BLaER1 (cell line): ENCODE measurements at regions not wholly inside any gene's neighbourhood (a gene's known extent, or its start where the extent isn't known, plus 50 kb on each side); places are given as distances from the start of the nearest gene placed in this dataset.

Source experiments
- H3K27ac ChIP-seq: shearing (Covaris generic); formaldehyde crosslinking; 2 replicates; pipeline ENCODE4 v1.8.1; 2022
- H3K27me3 ChIP-seq: shearing (Covaris generic); formaldehyde crosslinking; 2 replicates; pipeline ENCODE4 v1.8.1; 2022
- H3K36me3 ChIP-seq: shearing (Covaris generic); formaldehyde crosslinking; 2 replicates; pipeline ENCODE4 v1.8.1; 2022
- H3K4me1 ChIP-seq: shearing (Covaris generic); formaldehyde crosslinking; 2 replicates; pipeline ENCODE4 v1.8.1; 2022
- H3K4me2 ChIP-seq: shearing (Covaris generic); formaldehyde crosslinking; 2 replicates; pipeline ENCODE4 v1.8.1; 2022
- H3K4me3 ChIP-seq: shearing (Covaris generic); formaldehyde crosslinking; 2 replicates; pipeline ENCODE4 v1.8.1; 2022
- H3K9ac ChIP-seq: shearing (Covaris generic); formaldehyde crosslinking; 2 replicates; pipeline ENCODE4 v1.8.1; 2022
- H3K9me3 ChIP-seq: shearing (Covaris generic); formaldehyde crosslinking; 2 replicates; pipeline ENCODE4 v1.8.1; 2022
- H4K20me1 ChIP-seq: shearing (Covaris generic); formaldehyde crosslinking; 2 replicates; pipeline ENCODE4 v1.8.1; 2022
- Cebpa-rat ChIP-seq: shearing (Covaris generic); IDR thresholded peaks from 2 replicates; pipeline ENCODE4 v1.8.1; 2022

DNA sequence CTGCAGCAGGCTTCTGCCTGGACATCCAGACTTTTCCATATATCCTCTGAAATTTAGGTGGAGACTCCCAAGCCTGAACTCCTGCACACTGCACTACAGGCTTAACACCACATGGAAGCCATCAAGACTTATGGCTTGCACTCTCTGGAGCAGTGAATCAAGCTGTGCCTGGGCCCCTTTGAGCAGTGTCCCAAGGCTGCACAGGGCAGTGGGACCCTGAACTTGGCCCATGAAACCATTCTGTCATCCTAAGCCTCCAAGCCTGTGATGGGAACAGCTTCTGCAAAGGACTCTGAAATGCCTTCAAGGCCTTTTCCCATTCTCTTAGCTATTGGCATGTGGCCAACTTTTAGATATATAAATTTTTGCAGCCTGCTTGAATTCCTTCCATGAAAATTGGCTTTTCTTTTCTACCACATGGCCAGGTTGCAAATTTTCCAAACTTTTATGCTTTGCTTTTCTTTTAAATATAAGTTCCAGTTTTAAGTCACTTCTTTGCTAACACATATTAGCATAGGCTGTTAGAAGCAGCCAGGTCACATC, 257.8 kb upstream of the DCBLD2 start:
- Histone ChIP-seq H3K36me3 (no peaks in the 10 kb centered on the region), H3K9me3 (peaks cover 31% of the 10 kb centered on the region), H3K27ac (no peak overlapping the region), H3K4me1 (no peaks in the 10 kb centered on the region), H4K20me1 (no peaks in the 10 kb centered on the region), H3K4me3 (no peak overlapping the region), H3K9ac (no peak overlapping the region), H3K27me3 (no peaks in the 10 kb centered on the region), H3K4me2 (no peak overlapping the region)
- no peak for TF ChIP-seq Cebpa-rat

DNA sequence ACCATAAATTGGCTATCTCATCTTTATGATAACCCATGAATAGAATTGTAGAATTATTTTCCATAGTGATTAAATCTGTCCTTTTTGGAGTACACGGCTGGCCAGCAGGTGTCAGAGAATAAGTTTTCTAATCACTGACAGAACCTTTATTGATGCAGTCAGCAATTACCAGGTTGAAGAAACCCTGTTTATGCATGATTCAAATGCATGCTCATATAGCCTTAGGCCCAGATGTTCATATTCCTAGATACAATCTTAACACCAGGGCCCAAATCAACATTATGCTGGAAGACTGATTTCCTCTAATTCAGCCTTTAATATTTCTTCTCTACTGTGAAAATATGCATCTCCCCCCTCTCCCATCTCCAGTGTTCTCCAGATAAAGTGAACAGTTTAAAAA, 243.5 kb upstream of the DCBLD2 start:
- Histone ChIP-seq H3K27me3 (no peaks in the 10 kb centered on the region), H3K9me3 (no peaks in the 10 kb centered on the region), H3K36me3 (no peaks in the 10 kb centered on the region), H3K4me2 (no peak overlapping the region), H4K20me1 (no peaks in the 10 kb centered on the region), H3K9ac (no peak overlapping the region), H3K27ac (no peak overlapping the region), H3K4me1 (no peaks in the 10 kb centered on the region), H3K4me3 (no peak overlapping the region)
- TF ChIP-seq Cebpa-rat, result no peak

- no peak overlapping the region for H3K4me3 ChIP-seq
These were observed 242.0 kb upstream of the DCBLD2 start for GRCh38 chr3:99143493-99143892.

GRCh38 chr3:99134986-99135385, 233.5 kb upstream of the DCBLD2 start:
- no peak overlapping the region for H3K27ac ChIP-seq
- H3K36me3 ChIP-seq, result no peaks in the 10 kb centered on the region
- TF ChIP-seq Cebpa-rat, result no peak

More at GRCh38 chr3:99143493-99143892, 242.0 kb upstream of the DCBLD2 start:
- Histone ChIP-seq H3K9ac (no peak overlapping the region), H3K4me1 (no peaks in the 10 kb centered on the region), H3K4me2 (no peak overlapping the region), H3K36me3 (no peaks in the 10 kb centered on the region), H4K20me1 (no peaks in the 10 kb centered on the region), H3K27ac (no peak overlapping the region), H3K9me3 (no peaks in the 10 kb centered on the region), H3K27me3 (no peaks in the 10 kb centered on the region)
- TF ChIP-seq Cebpa-rat, result no peak

DNA sequence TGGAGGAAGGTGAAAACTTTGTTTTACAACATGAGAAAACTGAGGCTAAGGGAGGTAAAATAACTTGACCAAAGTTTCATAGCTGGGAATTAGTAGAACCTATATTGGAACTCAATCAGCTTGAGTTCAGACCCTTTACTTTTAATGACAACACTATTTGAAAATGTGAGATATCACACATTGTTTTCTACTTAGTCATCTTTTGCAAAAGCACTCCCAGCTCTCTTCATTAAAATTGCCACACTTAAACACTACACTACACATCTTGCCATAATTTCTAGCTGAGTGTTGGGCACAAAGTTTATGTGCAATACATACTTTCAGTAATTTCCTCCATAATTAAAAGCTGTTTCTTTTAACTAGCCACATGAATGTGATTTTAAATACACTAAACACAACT, 230.4 kb upstream of the DCBLD2 start:
- H3K4me2 ChIP-seq, result no peak overlapping the region
- no peaks in the 10 kb centered on the region for H3K4me1 ChIP-seq
- no peaks in the 10 kb centered on the region for H3K27me3 ChIP-seq
- H3K9me3 ChIP-seq, result no peaks in the 10 kb centered on the region
- H3K9ac ChIP-seq, result no peak overlapping the region
- H3K27ac ChIP-seq, result no peak overlapping the region
- TF ChIP-seq Cebpa-rat, result no peak
- H3K36me3 ChIP-seq, result no peaks in the 10 kb centered on the region
- no peaks in the 10 kb centered on the region for H4K20me1 ChIP-seq
- H3K4me3 ChIP-seq, result no peak overlapping the region

More at GRCh38 chr3:99134986-99135385, 233.5 kb upstream of the DCBLD2 start:
- no peak overlapping the region for H3K4me3 ChIP-seq
- H3K9ac ChIP-seq, result no peak overlapping the region
- no peaks in the 10 kb centered on the region for H3K9me3 ChIP-seq
- H3K4me1 ChIP-seq, result no peaks in the 10 kb centered on the region
- no peaks in the 10 kb centered on the region for H3K27me3 ChIP-seq
- no peak overlapping the region for H3K4me2 ChIP-seq
- no peaks in the 10 kb centered on the region for H4K20me1 ChIP-seq

DNA sequence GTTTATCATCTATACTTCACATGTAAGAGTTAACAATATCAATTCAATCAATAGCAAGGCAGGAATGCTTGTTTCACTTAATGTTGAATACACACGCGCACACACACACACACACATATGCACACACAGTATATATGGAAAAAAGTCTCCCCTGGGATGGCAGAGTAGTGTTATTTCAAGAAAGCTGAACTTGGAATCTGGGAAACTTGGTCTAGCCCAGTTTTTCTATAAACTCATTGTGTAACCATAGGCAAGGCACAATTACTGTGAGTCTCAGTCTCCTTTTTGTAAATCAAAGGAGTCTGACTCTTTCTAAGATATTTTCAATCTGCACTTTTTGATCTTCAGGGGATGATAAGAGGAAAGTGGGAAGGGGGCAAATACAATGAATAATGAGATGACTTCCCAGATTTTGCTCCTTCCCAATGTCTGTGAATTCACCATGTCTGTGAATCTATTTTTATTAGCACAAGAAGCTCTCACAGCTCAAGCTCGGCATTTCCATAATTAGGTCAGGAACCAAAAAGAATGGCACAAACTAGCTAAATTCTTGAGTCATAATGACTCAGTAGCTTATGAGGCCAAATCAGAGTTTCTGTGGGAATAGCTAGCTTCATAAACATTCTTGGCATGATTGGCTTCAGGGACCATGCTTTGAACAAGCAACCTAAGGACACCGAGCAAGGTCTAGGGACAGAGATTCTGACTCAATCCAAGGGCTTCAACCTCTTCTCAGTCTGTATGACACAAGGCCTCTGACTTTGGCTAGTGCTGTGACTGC, 227.4 kb upstream of the DCBLD2 start:
- Histone ChIP-seq H3K4me1 (no peaks in the 10 kb centered on the region), H3K27ac (no peak overlapping the region), H3K36me3 (no peaks in the 10 kb centered on the region), H3K27me3 (no peaks in the 10 kb centered on the region), H4K20me1 (no peaks in the 10 kb centered on the region), H3K9ac (no peak overlapping the region), H3K9me3 (no peaks in the 10 kb centered on the region), H3K4me3 (no peak overlapping the region), H3K4me2 (no peak overlapping the region)
- no peak for TF ChIP-seq Cebpa-rat

DNA sequence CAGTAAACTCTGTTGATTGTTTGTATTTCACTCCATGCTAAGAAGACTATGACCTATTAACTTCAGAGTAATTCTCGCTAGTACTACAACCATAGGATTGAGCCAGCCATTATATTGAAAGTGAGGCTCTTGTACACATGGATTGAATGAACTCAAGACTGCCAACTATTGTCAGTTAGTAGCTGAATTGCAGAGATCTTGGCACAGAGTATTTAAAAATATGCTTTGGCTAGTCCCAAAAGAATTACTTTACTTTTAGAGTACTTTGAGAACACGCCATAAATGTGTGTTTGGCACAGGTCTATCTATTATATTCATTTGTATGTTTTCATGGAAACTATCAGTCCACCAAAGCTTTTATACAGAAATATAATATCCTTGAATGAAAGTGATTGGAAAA, 226.7 kb upstream of the DCBLD2 start:
- Histone ChIP-seq H3K9me3 (no peaks in the 10 kb centered on the region), H3K36me3 (no peaks in the 10 kb centered on the region), H3K9ac (no peak overlapping the region), H3K4me1 (no peaks in the 10 kb centered on the region), H3K27me3 (no peaks in the 10 kb centered on the region), H3K4me3 (no peak overlapping the region), H3K27ac (no peak overlapping the region), H3K4me2 (no peak overlapping the region), H4K20me1 (no peaks in the 10 kb centered on the region)
- TF ChIP-seq Cebpa-rat, result no peak

DNA sequence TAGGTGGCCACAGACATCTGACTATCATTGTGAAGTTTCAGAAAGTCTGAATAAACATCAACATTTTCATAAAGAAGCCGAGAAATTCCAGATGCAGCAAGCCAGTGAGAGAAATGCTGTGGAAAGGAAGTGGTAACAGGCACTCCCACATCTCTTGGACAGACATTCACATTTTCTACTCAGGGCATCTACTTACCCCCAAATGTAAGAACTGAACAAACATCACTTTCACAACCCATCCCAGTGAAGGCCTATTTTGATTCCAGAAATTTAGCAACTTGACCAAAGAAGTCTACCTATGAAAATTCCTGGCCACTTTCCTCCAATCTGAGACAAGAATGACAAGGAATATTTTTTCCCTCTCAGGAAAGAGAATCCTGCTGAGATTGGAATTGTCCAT, 224.8 kb upstream of the DCBLD2 start:
- H3K4me3 ChIP-seq, result no peak overlapping the region
- no peaks in the 10 kb centered on the region for H4K20me1 ChIP-seq
- H3K27me3 ChIP-seq, result no peaks in the 10 kb centered on the region
- H3K4me1 ChIP-seq, result no peaks in the 10 kb centered on the region
- H3K27ac ChIP-seq, result no peak overlapping the region
- H3K9me3 ChIP-seq, result no peaks in the 10 kb centered on the region
- TF ChIP-seq Cebpa-rat, result no peak
- no peak overlapping the region for H3K9ac ChIP-seq
- H3K4me2 ChIP-seq, result no peak overlapping the region
- no peaks in the 10 kb centered on the region for H3K36me3 ChIP-seq

GRCh38 chr3:99119385-99119784, 217.9 kb upstream of the DCBLD2 start:
- no peaks in the 10 kb centered on the region for H3K27me3 ChIP-seq
- H3K9ac ChIP-seq, result no peak overlapping the region
- no peak overlapping the region for H3K27ac ChIP-seq
- no peaks in the 10 kb centered on the region for H3K4me1 ChIP-seq
- no peak overlapping the region for H3K4me3 ChIP-seq
- H4K20me1 ChIP-seq, result no peaks in the 10 kb centered on the region
- no peaks in the 10 kb centered on the region for H3K36me3 ChIP-seq
- no peak for TF ChIP-seq Cebpa-rat
- H3K9me3 ChIP-seq, result no peaks in the 10 kb centered on the region
- H3K4me2 ChIP-seq, result no peak overlapping the region

DNA sequence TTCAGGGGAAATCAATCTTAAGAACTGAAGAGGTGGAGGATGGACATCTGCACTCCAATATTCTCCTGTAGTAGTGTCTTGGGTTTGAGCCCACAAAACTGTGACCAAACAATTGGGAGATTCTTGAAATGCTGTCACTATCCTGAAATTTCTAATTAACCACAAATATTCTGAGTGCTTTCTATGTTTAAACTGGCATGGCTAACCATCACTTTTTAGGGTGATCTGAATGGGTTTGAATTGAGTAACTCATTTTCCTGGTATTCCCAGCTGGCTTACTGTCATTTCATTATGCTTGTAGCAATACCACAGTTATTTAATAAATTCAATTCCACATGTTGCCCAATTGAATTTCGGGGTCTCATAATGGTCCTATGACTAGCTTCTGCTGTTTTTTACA, 216.9 kb upstream of the DCBLD2 start:
- Histone ChIP-seq H3K4me2 (no peak overlapping the region), H3K9me3 (no peaks in the 10 kb centered on the region), H3K27me3 (no peaks in the 10 kb centered on the region), H3K4me1 (no peaks in the 10 kb centered on the region), H4K20me1 (no peaks in the 10 kb centered on the region), H3K4me3 (no peak overlapping the region), H3K9ac (no peak overlapping the region), H3K36me3 (no peaks in the 10 kb centered on the region), H3K27ac (no peak overlapping the region)
- TF ChIP-seq Cebpa-rat, result no peak
